Adrenal gland (tissue), 5 donors: ENCODE measurements at regions not wholly inside any gene's neighbourhood (a gene's known extent, or its start where the extent isn't known, plus 50 kb on each side); places are given as distances from the start of the nearest gene placed in this dataset.

Source experiments
- POLR2A ChIP-seq, 2 donors: fragments of 450-650 bp; IDR thresholded peaks; one replicate each; pipeline ENCODE4 v1.6.1; 2017; ENCODE audit warnings: antibody characterized with exemption in 2 of 2, mild to moderate bottlenecking in 2 of 2, moderate library complexity in 1 of 2
- TF ChIP-seq, protein P1 (sequence below), 6 experiments: fragments of 450-650 bp in 4 of 6; fragments of 200-600 bp in 2 of 6; sonication (generic) in 1 of 6; IDR thresholded peaks; 1 replicate in 5 of 6; 2 replicates in 1 of 6; pipeline versions ENCODE4 v1.5.1 to v1.8.0; 2016 to 2021; ENCODE audit warnings: antibody characterized with exemption in 6 of 6, mild to moderate bottlenecking in 2 of 6, moderate library complexity in 1 of 6
- donor health status: DM: no; HTN: no; CAD: no.

DNA sequence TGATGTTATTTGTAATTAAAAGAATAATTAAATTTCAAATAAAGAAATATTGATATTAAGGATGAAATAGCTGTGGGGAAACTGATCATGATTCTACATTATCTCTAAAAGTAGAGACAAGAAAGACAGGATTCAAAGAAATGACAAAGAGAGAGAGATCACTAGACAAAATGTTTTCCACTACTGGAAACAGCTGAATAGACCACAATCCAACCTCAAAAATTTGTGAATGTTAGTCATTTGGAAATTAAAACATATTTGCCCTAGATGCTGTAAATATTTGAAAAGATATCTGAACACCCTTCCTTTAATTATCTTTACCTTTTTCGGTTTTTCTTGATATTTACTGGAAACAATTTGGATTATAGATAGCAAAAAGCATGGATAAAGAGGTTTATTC lies 414.9 kb downstream of the CENPC start:
- TF ChIP-seq, protein P1, sequence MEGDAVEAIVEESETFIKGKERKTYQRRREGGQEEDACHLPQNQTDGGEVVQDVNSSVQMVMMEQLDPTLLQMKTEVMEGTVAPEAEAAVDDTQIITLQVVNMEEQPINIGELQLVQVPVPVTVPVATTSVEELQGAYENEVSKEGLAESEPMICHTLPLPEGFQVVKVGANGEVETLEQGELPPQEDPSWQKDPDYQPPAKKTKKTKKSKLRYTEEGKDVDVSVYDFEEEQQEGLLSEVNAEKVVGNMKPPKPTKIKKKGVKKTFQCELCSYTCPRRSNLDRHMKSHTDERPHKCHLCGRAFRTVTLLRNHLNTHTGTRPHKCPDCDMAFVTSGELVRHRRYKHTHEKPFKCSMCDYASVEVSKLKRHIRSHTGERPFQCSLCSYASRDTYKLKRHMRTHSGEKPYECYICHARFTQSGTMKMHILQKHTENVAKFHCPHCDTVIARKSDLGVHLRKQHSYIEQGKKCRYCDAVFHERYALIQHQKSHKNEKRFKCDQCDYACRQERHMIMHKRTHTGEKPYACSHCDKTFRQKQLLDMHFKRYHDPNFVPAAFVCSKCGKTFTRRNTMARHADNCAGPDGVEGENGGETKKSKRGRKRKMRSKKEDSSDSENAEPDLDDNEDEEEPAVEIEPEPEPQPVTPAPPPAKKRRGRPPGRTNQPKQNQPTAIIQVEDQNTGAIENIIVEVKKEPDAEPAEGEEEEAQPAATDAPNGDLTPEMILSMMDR (IDR thresholded peaks at IDR 0.05), result no peak
- TF ChIP-seq POLR2A (IDR thresholded peaks at IDR 0.05), result no peak
